ENCODE measurements at regions not wholly inside any gene's neighbourhood (a gene's known extent, or its start where the extent isn't known, plus 50 kb on each side); places are given as distances from the start of the nearest gene placed in this dataset.

- no peak for TF ChIP-seq CTCF (IDR thresholded peaks at IDR 0.05)
- TF ChIP-seq ZFX (IDR thresholded peaks at IDR 0.05; ENCODE audit: borderline replicate concordance), result no peak
Observed at GRCh38 chr14:46036099-46036498, 615.5 kb downstream of the RPL10L start.

All from 22Rv1 (cell line).